ENCODE measurements at regions not wholly inside any gene's neighbourhood (a gene's known extent, or its start where the extent isn't known, plus 50 kb on each side); places are given as distances from the start of the nearest gene placed in this dataset.

DNA sequence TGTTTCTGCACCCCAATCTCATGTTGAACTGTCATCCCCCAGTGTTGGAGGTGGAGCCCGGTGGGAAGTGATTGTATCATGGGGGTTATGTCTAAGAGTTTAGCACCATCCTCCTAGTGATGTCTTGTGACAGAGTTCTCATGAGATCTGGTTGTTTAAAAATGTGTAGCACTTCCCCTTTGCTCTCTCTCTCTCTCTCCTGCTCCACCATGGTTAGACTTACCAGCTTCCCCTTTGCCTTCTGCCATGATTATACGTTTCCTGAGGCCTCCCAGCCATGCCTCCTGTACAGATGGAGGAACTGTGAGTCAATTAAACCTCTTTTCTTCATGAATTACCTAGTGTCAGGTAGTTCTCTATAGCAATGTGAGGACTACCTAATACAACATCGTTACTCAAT is 396.9 kb upstream of the LRATD1 start:
- DNase-seq = no peak

DNA sequence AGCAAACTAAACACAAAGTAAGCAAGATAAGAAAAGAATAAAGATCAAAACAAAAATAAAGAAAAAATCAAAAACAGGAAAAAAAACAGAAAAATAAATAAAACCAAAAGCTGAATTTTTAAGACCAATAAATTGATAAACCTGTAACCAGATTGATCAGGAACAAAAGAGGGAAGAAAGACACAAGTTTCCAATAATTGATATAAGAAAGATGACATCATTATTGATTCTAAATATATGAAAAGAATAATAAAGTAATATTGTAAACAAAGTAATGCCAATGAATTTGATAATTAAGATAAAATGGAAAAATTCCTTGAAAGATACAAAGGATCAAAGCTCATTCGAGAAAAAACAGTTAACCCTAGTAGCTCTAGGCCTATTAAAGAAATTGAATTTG is 394.6 kb upstream of the LRATD1 start:
- no peak for DNase-seq

DNA sequence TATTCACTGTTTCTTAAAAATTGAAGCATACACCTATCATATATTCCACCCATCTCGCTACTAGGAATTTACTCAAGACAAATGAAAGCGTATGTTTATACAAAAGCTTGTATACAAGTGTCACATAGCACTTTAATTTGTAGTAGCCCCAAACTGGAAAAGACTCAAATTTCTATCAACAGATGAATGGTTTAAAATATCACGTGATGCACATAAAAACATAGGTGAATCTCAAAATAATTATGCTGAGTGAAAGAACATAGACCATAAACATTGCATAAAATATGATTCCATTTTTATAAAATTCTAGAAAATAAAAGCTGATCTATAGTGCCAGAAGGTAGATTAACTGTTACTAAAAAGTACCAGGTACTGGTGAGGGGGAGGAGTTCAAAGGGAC is 392.9 kb upstream of the LRATD1 start:
- no peak for DNase-seq

DNA sequence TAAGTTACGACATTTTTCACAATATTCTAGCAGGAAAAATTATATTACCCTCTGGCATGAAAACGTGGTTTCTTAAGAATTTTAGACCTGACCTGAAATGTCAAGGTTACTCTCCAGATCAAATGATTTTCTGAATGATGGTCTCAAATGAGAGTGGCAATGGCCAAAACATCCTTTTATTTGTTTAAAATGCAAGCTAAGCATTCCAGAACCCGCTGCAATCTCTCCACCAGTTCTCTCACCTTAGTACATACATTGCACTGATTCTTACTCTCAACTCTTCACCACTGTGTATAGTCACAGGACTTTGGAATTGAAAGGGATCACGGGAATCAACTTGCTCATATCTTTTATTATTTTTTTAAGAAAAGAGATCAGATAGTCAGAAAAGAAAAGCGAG is 391.6 kb upstream of the LRATD1 start:
- no peak for DNase-seq

DNA sequence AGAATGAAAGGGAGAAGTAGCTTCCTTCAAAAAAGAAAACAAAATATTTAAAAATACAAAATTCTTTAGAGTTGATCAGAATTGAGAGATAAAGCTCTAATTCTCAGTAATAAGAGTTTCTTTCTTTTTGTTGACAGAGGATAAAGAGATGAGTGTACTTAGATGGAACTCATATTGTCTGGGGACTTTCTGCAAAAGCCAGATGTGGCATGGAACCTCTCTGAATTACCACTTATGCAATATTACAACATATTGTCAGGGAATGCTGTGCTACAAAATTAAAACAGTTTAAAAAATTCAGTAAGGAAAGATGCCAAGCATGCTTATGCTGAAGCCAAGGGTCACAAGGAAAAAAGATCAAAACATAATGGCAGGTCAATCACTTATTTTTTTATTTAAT is 386.6 kb upstream of the LRATD1 start:
- no peak for DNase-seq

DNA sequence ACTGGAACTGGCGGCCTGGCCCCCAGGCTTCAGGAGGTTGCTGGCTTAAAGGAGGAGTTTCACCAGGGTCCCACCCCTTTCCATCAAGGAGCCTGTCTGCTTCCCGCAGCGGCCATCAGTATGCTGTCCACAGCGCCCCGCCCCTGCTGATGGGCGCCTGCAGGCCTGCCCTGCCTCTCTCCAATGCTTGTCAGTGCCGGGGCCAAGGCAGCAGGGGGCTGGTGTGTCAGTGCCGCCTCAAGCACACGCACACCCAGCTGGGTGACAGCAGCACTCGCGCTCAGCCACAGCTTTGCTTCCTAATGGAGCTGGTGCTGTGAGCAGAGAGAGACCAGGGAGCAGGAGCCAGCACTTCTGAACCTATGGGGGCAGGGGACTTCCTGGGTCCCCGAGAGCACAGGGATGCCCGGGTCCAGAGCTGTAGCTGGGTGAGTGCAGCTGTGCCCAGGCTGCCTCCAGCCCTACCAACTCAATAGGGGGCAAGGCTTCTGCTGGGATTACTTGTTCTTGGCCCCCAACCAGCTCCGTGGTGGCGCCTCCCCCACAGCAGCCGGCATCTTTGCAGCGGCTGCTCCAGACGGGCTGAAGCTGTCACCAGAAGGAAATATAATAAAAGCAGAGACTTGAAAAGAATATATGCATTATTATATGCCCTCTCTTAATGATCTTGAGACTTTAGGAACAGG is 377.2 kb upstream of the LRATD1 start:
- no peak for DNase-seq

DNA sequence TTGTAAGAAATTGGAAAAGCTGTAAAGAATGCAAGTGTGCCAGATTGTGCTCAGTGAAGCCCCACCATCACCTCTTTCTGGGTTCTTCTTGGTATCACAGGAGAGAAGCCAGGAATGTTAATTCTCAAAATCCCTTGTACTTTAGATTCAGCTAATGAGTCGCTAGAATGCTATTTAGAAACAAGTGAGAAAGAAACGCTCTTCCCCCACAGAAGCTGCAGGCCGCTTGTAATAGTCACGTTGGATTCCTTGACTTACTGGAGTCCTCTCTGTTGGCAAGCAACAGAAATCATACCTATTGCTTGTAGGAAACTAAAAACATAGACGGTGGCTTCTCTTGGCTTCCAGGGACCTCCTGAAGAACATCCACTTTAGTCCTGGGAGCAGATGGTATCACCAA is 375.6 kb upstream of the LRATD1 start:
- no peak for DNase-seq

DNA sequence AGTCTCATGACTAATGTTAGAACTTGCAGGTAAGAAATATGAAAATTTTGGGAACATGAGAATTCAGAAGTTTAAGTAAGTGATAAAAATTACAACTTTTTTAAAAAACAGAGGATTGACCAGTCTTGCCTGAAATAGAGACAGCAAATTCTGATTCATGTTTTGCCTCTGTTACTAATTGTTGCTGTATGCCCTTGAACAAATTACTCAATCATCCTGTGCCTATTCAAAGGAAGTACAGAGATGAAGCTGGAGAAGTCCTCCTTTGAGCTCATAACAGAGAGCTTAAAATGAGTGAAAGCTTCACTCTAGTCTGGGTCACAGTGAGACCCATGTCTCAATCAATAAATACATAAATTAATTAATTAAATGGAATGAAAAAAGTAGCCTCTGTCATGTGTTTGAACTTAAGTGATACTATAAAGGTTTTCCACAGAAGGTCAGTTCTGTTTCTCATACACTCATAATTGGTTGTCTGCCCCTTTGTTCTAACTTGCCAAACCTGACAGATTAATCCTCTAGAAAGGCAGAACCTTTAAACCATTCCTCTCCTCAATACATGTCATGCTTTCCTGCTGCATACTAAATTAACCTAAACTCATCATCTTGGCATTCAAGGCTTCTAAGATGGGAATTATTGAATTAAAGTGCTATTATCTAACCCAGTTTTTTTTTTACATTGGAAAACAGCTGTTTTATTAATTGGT is 374.6 kb upstream of the LRATD1 start:
- no peak for DNase-seq

DNA sequence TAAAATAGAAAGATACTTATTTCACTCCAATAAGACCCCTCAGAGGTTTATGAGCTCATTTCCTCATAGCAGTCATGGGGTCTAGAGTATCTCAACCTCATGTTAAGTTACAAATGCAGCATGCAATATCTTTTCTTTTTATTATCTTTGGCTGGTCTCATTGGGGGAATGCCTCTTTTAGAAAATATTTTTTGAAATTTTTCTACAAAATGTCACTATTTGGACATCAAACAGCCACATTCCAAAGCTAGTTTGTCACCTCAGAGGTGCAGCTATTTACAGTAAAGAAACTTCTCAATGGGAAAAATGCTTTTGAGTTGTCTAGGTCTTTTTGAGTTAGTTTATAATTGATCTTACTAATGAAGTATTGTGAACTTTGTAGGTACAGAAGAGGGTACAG is 370.7 kb upstream of the LRATD1 start:
- DNase-seq = no peak

DNA sequence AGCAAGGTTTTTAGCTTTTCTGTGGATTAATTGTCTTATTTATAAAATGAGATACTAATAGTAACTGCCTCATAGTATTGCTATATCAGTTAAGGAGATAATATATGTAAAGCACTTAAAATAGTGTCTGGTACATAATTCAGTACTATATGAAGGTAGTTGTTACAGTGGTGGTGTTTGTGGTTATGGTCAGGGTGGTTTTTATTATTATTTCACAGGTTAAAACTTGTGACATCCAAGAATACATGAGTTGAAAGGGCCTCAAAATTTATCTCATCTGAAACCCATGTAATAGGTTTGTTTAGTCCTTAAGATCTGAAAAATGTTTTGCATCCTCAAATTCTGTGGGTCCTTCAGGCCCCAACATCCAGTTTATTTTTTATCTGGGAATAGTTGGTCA is 369.5 kb upstream of the LRATD1 start:
- DNase-seq = no peak

DNA sequence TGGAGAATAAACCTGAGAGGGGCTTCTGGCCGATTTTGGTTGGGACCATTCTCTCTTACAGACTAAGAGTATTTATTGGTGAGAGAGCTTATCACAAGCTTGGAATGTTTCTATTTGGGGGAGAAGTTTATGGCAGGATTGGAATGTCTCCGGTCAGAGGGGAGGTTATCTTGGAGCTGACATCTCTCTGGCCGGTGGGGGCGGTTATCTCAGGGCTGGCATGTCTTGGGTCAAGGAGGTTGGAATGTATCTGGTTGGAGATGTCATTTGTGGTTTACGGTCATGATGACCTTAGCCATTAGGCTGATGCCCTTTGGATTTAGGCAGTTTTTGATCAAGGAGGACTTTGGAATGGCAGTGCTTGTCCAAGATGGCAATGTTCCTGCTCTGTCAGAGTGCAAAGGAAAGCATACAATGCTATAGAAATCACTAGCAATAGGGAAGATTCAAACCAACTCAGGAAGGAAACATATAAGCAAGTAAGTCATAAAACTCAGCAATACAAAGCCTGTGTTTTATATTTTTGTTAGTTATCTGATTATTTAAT is 362.4 kb upstream of the LRATD1 start:
- DNase-seq = no peak

DNA sequence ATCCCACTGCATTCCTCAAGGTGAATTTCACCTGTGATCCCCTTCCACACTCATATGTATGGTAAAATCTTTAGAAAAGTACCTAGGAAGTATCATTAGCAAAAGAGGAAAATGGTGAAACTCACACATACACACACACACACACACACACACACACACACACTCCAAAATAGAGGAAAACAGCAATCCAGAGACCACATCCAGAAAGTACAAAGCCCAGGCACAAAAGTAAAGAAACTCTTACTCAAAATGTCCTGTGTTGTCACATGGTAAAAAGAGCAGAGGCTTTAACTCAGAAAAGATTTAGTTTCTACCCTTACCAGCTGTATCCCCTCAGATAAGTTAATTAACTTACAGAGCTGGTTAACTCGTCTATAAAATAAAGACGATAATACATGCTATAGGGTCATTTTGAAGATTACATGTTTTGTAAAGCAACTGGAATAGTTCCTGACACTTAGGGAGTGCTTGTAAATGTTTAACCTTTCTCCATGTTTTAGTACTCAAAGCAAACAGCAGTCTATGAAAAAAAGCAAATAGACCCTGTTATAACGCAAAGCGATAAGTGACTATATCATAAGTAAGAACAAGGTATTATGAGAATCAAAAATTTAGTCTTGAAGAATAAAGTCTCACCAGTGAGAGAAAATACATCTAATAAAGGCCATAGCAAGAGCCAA is 360.0 kb upstream of the LRATD1 start:
- no peak for DNase-seq

DNA sequence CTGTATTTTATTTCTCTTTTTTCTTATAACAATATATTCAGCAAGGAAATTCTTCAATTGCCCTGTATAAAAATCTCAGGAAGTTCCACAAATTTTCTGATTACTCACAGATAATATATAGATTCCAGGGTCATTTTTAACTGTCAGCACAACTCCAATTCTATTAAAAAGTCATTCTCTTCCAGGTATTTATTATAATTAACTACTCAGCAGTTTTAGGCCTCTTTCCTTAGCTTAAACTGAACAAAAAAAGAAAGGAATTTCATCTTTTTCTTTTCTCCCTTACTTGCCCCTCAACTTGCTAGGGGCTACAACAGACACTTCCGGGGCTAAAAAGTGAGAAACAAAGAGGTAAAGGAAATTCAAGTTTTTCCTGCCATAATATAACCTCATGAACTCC is 358.9 kb upstream of the LRATD1 start:
- no peak for DNase-seq

DNA sequence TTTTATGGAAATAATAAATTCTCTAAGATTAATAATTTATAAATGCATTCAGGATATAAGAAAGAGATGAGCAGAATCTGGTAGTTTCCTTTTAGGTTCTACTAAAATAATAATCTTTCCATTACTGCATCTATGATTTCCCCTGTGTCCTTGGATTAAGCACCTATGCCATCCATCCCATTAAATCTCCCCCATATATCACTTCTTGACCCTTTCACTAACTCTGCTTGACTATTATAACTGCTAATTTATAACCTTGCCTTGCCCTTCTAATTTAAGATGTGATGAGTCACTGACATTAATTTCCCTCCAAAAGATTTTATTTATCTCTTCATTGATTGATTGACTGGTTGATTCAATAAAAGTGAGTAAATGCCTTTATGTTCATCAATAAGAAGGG is 348.3 kb upstream of the LRATD1 start:
- DNase-seq = no peak

DNA sequence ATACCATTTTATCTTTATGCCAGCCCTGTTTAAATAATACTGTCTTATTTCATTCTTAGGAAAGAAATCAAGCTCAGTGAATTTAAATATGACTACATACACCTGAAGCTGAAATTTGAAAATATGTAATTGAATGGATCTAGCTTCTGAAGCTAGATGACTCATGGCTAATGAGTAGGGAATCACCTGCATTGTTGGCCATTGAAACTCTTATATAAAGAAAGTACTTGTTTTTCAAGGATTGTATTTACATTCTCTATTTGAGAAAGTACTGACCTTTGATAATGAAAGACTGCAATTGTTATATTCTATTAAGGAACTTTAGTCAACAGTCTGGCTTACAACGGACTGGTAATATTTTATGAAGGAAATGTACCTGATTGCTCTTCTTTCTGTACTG is 346.7 kb upstream of the LRATD1 start:
- DNase-seq = no peak

DNA sequence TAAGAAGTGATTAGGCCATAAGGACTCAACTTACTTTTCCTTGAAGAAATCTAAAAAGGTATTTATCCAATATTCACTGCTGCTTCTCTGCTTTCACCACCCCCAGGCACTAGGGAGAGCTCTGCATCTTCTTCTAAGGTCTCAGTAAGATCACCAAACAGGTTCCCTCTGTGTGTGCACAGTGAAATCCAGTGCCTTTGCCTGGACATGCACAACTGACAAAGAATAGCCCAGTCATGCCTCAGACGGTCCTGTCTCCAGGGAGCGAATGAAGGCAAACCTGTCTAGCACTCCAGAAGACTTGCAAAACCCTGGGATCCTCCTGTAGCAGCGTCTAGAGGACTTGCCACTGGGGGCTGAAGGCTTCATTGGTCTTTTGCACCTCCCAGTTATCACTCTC is 344.5 kb upstream of the LRATD1 start:
- no peak for DNase-seq

DNA sequence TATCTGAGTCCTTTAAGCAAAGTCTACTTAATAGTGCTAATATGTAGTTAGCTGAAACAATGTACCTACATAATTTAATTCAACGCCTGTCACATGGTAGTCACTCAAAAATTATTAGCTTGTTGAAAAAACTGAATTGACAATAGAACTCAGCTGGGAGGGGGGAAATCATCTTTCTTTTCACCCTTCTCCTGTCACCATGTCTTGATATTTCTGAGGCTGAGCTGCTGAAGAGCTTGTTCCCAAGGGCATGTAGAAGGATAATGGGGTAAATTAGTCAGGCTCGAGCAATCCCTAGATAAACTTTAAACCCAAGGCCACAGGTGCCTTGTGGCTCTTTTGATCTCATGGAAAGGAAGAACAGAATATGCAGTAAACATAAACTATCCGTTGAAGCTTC is 339.6 kb upstream of the LRATD1 start:
- no peak for DNase-seq

DNA sequence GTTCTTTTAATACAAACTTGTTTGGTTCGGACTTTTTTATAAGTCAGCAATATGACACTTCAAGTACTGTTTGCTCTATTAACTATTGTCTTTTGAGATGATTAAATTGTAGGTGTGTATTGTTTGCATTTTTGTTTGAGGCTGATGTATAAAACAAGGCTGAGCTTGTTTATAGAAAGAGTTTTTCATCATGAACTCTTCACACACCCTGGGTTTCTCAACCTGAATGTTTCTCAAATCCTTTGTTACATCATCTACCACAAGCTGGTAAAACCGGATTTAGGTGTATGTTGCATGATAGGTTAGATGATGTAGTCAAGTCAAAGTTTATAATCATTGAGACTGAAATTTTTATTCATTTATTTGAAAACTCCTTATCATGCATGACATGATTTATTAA is 335.2 kb upstream of the LRATD1 start:
- no peak for DNase-seq

DNA sequence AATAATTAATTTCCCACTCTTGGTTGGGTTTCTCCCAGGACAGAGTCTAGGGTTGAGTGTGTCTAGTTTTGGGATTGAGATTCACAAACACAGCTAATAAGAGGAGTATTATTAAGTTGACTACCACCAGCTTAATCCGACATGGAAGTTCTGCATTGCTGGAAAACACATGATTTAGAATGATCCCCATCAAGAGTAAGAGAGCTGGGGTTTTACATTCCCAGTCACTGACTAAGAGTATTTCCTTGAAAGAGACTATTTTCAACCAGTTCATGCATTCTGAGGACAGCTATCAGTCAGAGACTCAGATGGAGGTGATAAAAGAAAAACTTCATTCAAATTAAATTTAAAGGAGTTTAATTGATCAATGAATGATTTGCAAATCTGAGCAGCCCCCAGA is 334.6 kb upstream of the LRATD1 start:
- no peak for DNase-seq

DNA sequence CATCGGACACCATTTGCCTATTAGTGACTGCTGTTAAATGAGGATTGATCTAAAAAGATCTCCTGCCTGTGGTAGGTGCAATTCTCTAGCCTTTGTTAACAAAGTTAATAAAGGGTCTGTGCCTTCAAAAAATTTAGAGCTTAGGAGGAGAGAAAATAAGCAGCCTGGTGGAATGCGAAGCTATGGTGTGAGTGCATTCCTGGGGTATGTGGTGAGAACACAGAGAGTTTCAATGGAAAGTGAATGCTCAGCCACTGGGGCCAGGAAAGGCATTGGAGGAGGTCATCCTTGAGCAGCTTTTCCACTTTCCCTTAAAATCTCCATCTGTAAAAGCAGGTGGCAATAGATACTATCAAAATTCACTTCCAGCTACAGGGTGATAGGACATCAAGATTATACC is 331.2 kb upstream of the LRATD1 start:
- no peak for DNase-seq

DNA sequence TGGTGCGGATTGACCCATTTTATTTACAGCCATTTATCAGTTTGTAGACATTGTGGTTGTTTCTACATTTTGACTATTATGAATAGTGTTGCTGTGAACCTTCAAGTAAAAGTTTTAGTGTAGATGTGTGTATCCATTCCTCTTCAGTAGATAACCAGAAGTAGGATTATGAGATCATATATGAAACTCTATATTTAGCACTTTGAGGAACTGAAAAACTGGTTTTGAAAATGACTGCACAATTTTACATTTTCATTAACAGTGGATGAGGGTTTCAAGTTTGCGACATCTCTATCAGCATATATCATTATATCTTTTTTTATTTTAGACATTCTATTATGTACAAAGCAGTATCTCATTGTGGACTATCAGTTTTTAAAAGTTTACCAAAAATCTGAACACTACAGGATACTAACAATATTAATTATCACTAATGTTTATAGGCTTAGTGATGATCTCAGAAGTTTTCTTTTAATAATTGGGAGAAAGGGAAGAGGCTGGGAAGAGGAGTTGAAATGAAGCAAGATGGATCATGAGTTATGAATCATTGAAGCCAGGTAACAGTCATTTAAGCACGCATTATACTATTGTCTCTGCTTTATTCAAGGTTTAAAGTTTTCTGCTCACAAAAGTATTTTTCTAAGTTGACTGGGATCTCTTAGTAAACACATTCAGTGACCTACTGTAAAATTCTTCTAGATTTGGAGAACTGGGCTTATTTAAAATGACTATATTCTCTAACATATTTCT is 329.0 kb upstream of the LRATD1 start:
- DNase-seq = no peak

DNA sequence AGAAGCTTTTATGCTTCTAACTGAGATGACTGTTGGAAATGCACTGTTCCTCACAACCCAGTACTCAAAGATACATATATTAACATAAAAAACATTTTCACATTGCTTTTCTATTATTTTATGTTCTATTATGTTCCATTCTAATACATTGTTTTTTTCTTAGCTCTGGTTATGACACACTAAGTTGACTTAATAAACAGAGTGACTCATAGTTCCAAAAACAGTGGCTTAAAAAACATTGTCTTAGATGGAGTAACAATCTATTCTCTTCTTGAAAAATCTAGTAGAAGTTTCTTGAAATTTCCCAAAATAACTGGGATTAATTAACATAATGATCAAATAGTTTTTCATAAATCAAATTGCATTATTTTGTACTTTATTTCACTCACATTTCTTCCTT is 328.2 kb upstream of the LRATD1 start:
- no peak for DNase-seq

DNA sequence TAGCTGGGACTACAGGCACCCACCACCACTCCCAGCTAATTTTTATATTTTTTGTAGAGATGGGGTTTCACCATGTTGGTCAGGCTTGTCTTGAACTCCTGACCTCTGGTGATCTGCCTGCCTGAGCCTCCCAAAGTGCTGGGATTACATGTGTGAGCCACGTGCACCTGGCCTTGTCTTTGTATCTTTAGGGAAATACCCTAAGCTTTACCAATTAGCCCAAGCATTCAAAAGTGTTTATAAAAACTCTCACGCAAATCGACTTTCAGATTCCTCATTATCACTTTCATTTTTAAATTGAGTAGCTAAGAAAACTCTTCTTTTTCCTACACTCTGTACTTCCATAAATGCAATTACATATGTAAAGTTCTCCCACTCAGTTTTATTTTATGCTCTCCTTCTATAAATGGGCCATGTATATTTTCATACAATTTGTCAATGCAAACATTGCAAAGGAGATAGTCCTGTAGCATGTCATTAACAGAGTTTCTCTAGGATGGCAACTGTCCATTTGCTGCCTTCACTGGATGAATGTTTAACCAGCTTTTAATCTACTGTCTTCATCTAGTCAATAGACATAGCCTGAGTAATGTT is 326.2 kb upstream of the LRATD1 start:
- no peak for DNase-seq

Data from DMS 273 treated with DMSO at 0.1 percent for 48 hours (cell line).